ENCODE measurements at regions not wholly inside any gene's neighbourhood (a gene's known extent, or its start where the extent isn't known, plus 50 kb on each side); places are given as distances from the start of the nearest gene placed in this dataset.

GRCh38 chr17:77535435-77535834 lies 394.7 kb downstream of the SEC14L1 start:
- H3K4me3 ChIP-seq: no peak overlapping the region
- WGBS, 3 donors: 43 to 46% (median 44%) methylated on average over 10 of the region's 10 CpGs
- no peak for DNase-seq
- H3K36me3 ChIP-seq: no peaks in the 10 kb centered on the region
- no peaks in the 10 kb centered on the region for H3K27me3 ChIP-seq
- no peaks in the 10 kb centered on the region for H3K4me1 ChIP-seq (ENCODE audit: insufficient read depth)
- H3K9me3 ChIP-seq: no peaks in the 10 kb centered on the region
- intact Hi-C loops (cut with DNase I): no loop called here
- TF ChIP-seq EP300 (IDR thresholded peaks at IDR 0.05): no peak
- no peak for TF ChIP-seq POLR2A (IDR thresholded peaks at IDR 0.05)
- TF ChIP-seq CTCF (IDR thresholded peaks at IDR 0.05): no peak
- H3K27ac ChIP-seq: no peak overlapping the region

GRCh38 chr17:77535892-77536291 lies 395.1 kb downstream of the SEC14L1 start:
- H3K4me1 ChIP-seq (ENCODE audit: insufficient read depth): no peaks in the 10 kb centered on the region
- H3K27me3 ChIP-seq: no peaks in the 10 kb centered on the region
- WGBS, 3 donors: 59 to 72% (median 68%) methylated on average over 6 of the region's 6 CpGs
- H3K4me3 ChIP-seq: no peak overlapping the region
- no peak overlapping the region for H3K27ac ChIP-seq
- TF ChIP-seq CTCF (IDR thresholded peaks at IDR 0.05) (no peak), EP300 (IDR thresholded peaks at IDR 0.05) (no peak), POLR2A (IDR thresholded peaks at IDR 0.05) (no peak)
- no peaks in the 10 kb centered on the region for H3K36me3 ChIP-seq
- intact Hi-C loops (cut with DNase I): no loop called here
- no peak for DNase-seq
- no peaks in the 10 kb centered on the region for H3K9me3 ChIP-seq

GRCh38 chr17:77537566-77537965 lies 396.8 kb downstream of the SEC14L1 start:
- no peak for TF ChIP-seq CTCF (IDR thresholded peaks at IDR 0.05)
- TF ChIP-seq EP300 (IDR thresholded peaks at IDR 0.05): no peak
- TF ChIP-seq POLR2A (IDR thresholded peaks at IDR 0.05): no peak
- no peak overlapping the region for H3K4me3 ChIP-seq
- no peak for DNase-seq
- no peaks in the 10 kb centered on the region for H3K27me3 ChIP-seq
- peaks cover 3% of the 10 kb centered on the region for H3K4me1 ChIP-seq (ENCODE audit: insufficient read depth)
- 92 to 97% (median 95%) methylated on average over 7 of the region's 7 CpGs for WGBS, 3 donors
- no peaks in the 10 kb centered on the region for H3K9me3 ChIP-seq
- no peaks in the 10 kb centered on the region for H3K36me3 ChIP-seq
- intact Hi-C loops (cut with DNase I): no loop called here
- no peak overlapping the region for H3K27ac ChIP-seq

- peaks cover 4% of the 10 kb centered on the region for H3K4me1 ChIP-seq (ENCODE audit: insufficient read depth)
- TF ChIP-seq POLR2A (IDR thresholded peaks at IDR 0.05) (no peak), EP300 (IDR thresholded peaks at IDR 0.05) (no peak), CTCF (IDR thresholded peaks at IDR 0.05) (no peak)
- no peak for DNase-seq
- no peak overlapping the region for H3K27ac ChIP-seq
- H3K9me3 ChIP-seq: no peaks in the 10 kb centered on the region
- H3K4me3 ChIP-seq: no peak overlapping the region
- intact Hi-C loops (cut with DNase I): loop anchor here in 3 of 4 donors (5.0 to 10.0 kb wide), 3 partner anchors 472 to 477 kb away; no protein-coding TSS in a partner anchor
- no peaks in the 10 kb centered on the region for H3K27me3 ChIP-seq
- WGBS, 3 donors: 76 to 77% (median 76%) methylated on average over 11 of the region's 11 CpGs
- H3K36me3 ChIP-seq: no peaks in the 10 kb centered on the region
Observed at GRCh38 chr17:77540531-77540930, 399.8 kb downstream of the SEC14L1 start.
